ENCODE measurements at regions not wholly inside any gene's neighbourhood (a gene's known extent, or its start where the extent isn't known, plus 50 kb on each side); places are given as distances from the start of the nearest gene placed in this dataset.

GRCh38 chr5:81851481-81852178 lies 100.7 kb upstream of the SSBP2 start:
- Histone ChIP-seq H4K91ac (ENCODE audit: insufficient read depth, low read depth, low read length) (peak overlapping the region; percentile 94), H2AK9ac (replicated peaks; ENCODE audit: low read depth, low read length, poor library complexity) (peak overlapping the region; percentile 18), H3K4me3 (ENCODE audit: insufficient read depth, low read depth, low read length) (peak overlapping the region; percentile 31), H3K27me3 (ENCODE audit: control insufficient read depth, insufficient read depth, low read length) (no peaks in the 10 kb centered on the region), H3K23ac (ENCODE audit: low read depth, low read length) (peak overlapping the region; percentile 89), H3K27ac (ENCODE audit: insufficient read depth, low read length) (peak overlapping the region; percentile 94), H3K9me3 (ENCODE audit: control insufficient read depth, insufficient read depth, low read length) (no peaks in the 10 kb centered on the region), H2BK20ac (ENCODE audit: low read depth, low read length) (peak overlapping the region; percentile 88), H3K36me3 (ENCODE audit: control insufficient read depth, insufficient read depth, low read length) (no peaks in the 10 kb centered on the region), H3K4me1 (ENCODE audit: control insufficient read depth, insufficient read depth, low read length) (peaks cover 19% of the 10 kb centered on the region), H3K4ac (ENCODE audit: low read depth, low read length) (peak overlapping the region; percentile 92), H2BK15ac (ENCODE audit: low read depth, low read length) (peak overlapping the region; percentile 78; the same call in 2 of the 3 replicates), H4K5ac (ENCODE audit: low read depth, low read length) (peak overlapping the region; percentile 76), H3K9me1 (ENCODE audit: insufficient read depth, low read length) (peaks cover 14% of the 10 kb centered on the region), H3K9ac (ENCODE audit: low read depth, low read length) (peak overlapping the region; percentile 77), H4K8ac (ENCODE audit: low read depth in 2 of 2, low read length in 2 of 2) (peak overlapping the region; percentile 87 to 96), H3K4me2 (ENCODE audit: low read depth, low read length) (peak overlapping the region; percentile 74), H2AFZ (replicated peaks; ENCODE audit: low read length, poor library complexity) (peak overlapping the region; percentile 95), H3K18ac (ENCODE audit: low read depth, low read length) (peak overlapping the region; percentile 90), H2AK5ac (ENCODE audit: low read depth, low read length) (peak overlapping the region; percentile 46), H3K79me1 (ENCODE audit: low read depth in 1 of 2, low read length in 2 of 2) (peaks cover 0 to 6% of the 10 kb centered on the region in 2 experiments; a peak in 2 of 4 replicates), H2BK120ac (ENCODE audit: low read depth, low read length) (peak overlapping the region; percentile 97), H3K14ac (replicated peaks; ENCODE audit: low read depth, low read length) (peak overlapping the region; percentile 91), H4K20me1 (ENCODE audit: insufficient read depth, low read length) (no peaks in the 10 kb centered on the region), H2BK5ac (ENCODE audit: low read depth, low read length, poor library complexity, severe bottlenecking) (peak overlapping the region; percentile 92), H3K56ac (ENCODE audit: extremely low read depth, insufficient read depth, low read length) (peak overlapping the region; percentile 92)
- ChIA-PET CTCF (interaction anchor here (0.7 to 2.6 kb wide), 5 partner anchors 13 to 373 kb away, joined by 3 to 9 read pairs (median 7); partner anchors contain the start of gene SSBP2), POLR2A (ENCODE audit: unreplicated experiment) (interaction anchor here (0.7 to 2.1 kb wide), 2 partner anchors 100 to 324 kb away, joined by 7 to 29 read pairs; partner anchors contain the start of gene SSBP2)
- intact Hi-C loops (cut with micrococcal nuclease) (loop anchor here (1.0 to 5.0 kb wide), 9 partner anchors 64 to 550 kb away; partner anchors contain the start of genes SSBP2 and ZCCHC9), in situ Hi-C loops (cut with MboI; ENCODE audit: low sequenced_read_pairs) (loop anchor here (5.0 to 10.0 kb wide), 3 partner anchors 94 to 427 kb away; no protein-coding TSS in a partner anchor), dilution Hi-C loops (cut with HindIII; ENCODE audit: low sequenced_read_pairs, unreplicated experiment) (no loop called here)
- 0% methylated on average over 6 of the region's 31 CpGs; no CpG with 5 or more reads in 1 of the 2 experiments for WGBS, 2 experiments (ENCODE audit: extremely low coverage in 2 of 2, insufficient read length in 1 of 2)
- TF ChIP-seq MAZ (IDR thresholded peaks at IDR 0.05; ENCODE audit: borderline replicate concordance, low read depth, low read length) = peak; percentile 96
- 0 out of 2 replicates have a peak, but pooled peaks have one; percentile 1 for TF ChIP-seq CTCF (conservative IDR thresholded peaks at IDR 0.05; ENCODE audit: low read depth, low read length)
- peak; percentile 73 for TF ChIP-seq RCOR1 (IDR thresholded peaks at IDR 0.05; ENCODE audit: insufficient replicate concordance, low read length)
- no peak for TF ChIP-seq MXI1 (IDR thresholded peaks at IDR 0.05; ENCODE audit: borderline replicate concordance, low read depth, low read length)
- TF ChIP-seq BHLHE40 (IDR thresholded peaks at IDR 0.05; ENCODE audit: low read depth, low read length) = peak; percentile 44
- TF ChIP-seq USF2 (IDR thresholded peaks at IDR 0.05; ENCODE audit: low read depth, low read length) = no peak
- no peak for TF ChIP-seq MAFK (IDR thresholded peaks at IDR 0.05; ENCODE audit: low read depth, low read length)
- TF ChIP-seq FOS (IDR thresholded peaks at IDR 0.05; ENCODE audit: low read depth, low read length) = peak; percentile 25; the same call in 1 of the 2 replicates
- peak; percentile 66 for TF ChIP-seq SMC3 (IDR thresholded peaks at IDR 0.05; ENCODE audit: low read depth, low read length)
- TF ChIP-seq RAD21 (IDR thresholded peaks at IDR 0.05; ENCODE audit: low read length) = peak; percentile 60
- TF ChIP-seq NFE2L2 (IDR thresholded peaks at IDR 0.05; ENCODE audit: low read depth, low read length) = 0 out of 2 replicates have a peak, but pooled peaks have one; percentile 14
- peak; percentile 93 for ATAC-seq (ENCODE audit: low read depth)
- BruUV-seq (replicated peaks) = no TSS peak
- DNase-seq = peak; percentile 94
